Transverse colon (tissue), 3 donors: ENCODE measurements at regions not wholly inside any gene's neighbourhood (a gene's known extent, or its start where the extent isn't known, plus 50 kb on each side); places are given as distances from the start of the nearest gene placed in this dataset.

Experiments
- CTCF ChIP-seq, 5 experiments: fragments of 200-600 bp in 3 of 5; fragments of 450-650 bp in 2 of 5; sonication (generic) in 3 of 5; IDR thresholded peaks; 1 replicate in 2 of 5; 2 replicates in 3 of 5; pipeline ENCODE4 v1.5.1; 2016 to 2017; ENCODE audit warnings: antibody characterized with exemption in 5 of 5, inconsistent platforms in 3 of 5, mild to moderate bottlenecking in 2 of 5, moderate library complexity in 1 of 5
- EP300 ChIP-seq: sonication (generic); formaldehyde crosslinking; IDR thresholded peaks from one replicate; pipeline ENCODE4 v1.6.1; 2017; ENCODE audit warnings: antibody characterized with exemption, low read depth
- POLR2A ChIP-seq: fragments of 450-650 bp; IDR thresholded peaks from one replicate; pipeline ENCODE4 v1.6.1; 2016; ENCODE audit warnings: antibody characterized with exemption, mild to moderate bottlenecking, moderate library complexity

- TF ChIP-seq CTCF (IDR thresholded peaks at IDR 0.05), result no peak
- TF ChIP-seq POLR2A, result no peak
- no peak for TF ChIP-seq EP300
Measured at GRCh38 chr13:80603351-80603750, 262.4 kb upstream of the SPRY2 start.
